WTC11 (cell line): ENCODE measurements at regions not wholly inside any gene's neighbourhood (a gene's known extent, or its start where the extent isn't known, plus 50 kb on each side); places are given as distances from the start of the nearest gene placed in this dataset.

Experiments used
- ATF3 ChIP-seq: sonication (generic); formaldehyde crosslinking; conservative IDR thresholded peaks from 2 replicates; pipeline ENCODE4 v1.8.1; 2022; ENCODE audit warnings: mild to moderate bottlenecking, missing genetic modification reagents
- CTCF ChIP-seq: fragments of 200-600 bp; IDR thresholded peaks from 2 replicates; pipeline ENCODE4 v1.8.0; 2022; ENCODE audit warnings: antibody characterized with exemption
- ERG ChIP-seq: fragments of 250-450 bp; sonication (Bioruptor Pico); IDR thresholded peaks from 2 replicates; pipeline ENCODE4 v1.8.0; 2021; ENCODE audit warnings: mild to moderate bottlenecking
- SMAD3 ChIP-seq: sonication (generic); formaldehyde crosslinking; IDR thresholded peaks from 2 replicates; pipeline ENCODE4 v1.8.0; 2022; ENCODE audit warnings: missing genetic modification reagents, mild to moderate bottlenecking, borderline replicate concordance

- TF ChIP-seq SMAD3 (CRISPR knock-in tag) (no peak), ERG (no peak), CTCF (no peak), ATF3 (CRISPR knock-in tag) (no peak)
Observed at GRCh38 chr20:19876828-19877460, 118.9 kb downstream of the RIN2 start.
